Head of caudate nucleus (tissue), 42 donors: ENCODE measurements at regions not wholly inside any gene's neighbourhood (a gene's known extent, or its start where the extent isn't known, plus 50 kb on each side); places are given as distances from the start of the nearest gene placed in this dataset.

Experiments used
- DNase-seq, 42 donors: peaks; one replicate each; pipeline versions ENCODE4 v3.0.0 to v3.0.0-alpha.2; 2020 to 2021; ENCODE audit warnings: mixed read lengths in 7 of 42
- intact Hi-C: fragments of 100-400 bp; cut with DNase I; formaldehyde crosslinking; loops from one replicate; pipeline ENCODE4 v1.15.0; 2022

DNA sequence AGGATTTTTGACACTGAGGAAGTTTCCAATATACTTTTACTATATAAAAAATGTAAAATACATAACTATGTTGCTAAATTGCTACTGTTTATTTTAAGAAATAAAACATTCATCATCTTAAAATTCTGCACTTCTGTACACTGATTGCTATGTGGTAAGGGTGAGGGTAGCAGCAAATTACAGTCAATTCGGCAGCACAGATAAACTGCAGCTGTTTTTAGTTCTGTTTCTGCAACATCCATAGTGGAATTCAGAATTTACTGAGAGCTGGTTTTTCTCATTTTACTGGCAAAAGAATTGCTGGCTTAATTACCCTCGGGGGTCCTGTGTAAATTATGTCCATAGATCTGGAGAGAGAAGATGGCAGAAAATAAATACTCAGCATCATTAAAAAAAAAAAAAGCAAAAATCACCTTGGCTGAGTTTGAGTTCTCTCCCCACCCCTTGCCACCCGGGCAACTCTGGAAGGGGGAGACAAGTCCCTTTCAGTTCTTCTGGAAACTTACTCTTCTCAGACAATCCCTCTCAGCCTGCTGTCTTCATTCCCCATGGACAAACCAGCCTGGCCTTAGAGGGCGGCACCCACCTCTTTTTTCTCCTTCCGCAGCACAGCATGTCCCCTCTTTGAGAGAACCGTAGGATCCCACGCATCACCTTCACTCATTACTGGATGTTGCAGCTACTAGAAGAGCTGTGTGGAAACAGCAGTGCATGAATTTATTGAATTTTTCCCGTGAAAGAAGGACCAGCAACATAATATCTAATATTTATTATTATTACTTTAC is 501.1 kb upstream of the CELF2 start:
- intact Hi-C loops: no loop called here

DNA sequence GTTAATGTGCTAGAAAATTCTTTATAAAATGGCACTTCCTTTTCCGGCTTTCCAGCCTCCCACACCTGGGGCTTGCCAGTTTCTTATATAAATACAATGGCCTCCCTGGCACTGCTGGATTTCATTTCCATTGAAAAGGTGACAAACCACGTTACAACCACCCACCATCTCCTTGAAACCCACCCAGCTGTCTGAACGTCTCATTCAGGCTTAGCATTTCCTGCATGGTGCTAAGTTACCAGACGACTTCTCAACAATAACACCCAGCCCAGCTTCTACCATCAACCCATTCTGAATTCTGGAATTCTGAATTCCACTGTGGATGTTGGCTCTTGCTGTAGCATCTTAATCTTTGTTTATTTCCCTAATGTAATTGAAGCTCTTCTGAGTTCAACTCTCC is 499.8 kb upstream of the CELF2 start:
- intact Hi-C loops: no loop called here
- no peak for DNase-seq

More for the DNA sequence above, 501.1 kb upstream of the CELF2 start:
- peak in 20 of 42 donors; percentile 8 to 64 (median 24) for DNase-seq

DNA sequence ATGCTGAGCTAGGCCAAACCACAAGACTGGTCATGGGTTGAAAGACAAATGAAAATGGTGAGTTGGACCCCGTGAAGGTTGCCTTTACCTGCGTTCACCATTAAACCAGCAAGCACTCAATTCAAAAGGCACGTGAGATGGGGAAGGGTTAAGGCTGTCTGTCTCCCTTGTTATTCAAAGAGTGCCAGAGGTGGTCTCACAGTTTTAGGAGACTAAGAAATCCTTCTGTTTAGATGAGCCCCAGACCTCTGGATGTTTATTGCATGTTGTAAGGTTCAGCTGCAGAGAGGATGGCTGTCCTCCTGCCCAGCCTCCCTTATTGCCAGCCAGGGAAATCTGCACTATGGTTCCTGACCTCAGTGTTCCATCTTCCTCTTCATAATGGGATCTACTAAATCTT is 498.0 kb upstream of the CELF2 start:
- DNase-seq: no peak
- intact Hi-C loops: no loop called here

DNA sequence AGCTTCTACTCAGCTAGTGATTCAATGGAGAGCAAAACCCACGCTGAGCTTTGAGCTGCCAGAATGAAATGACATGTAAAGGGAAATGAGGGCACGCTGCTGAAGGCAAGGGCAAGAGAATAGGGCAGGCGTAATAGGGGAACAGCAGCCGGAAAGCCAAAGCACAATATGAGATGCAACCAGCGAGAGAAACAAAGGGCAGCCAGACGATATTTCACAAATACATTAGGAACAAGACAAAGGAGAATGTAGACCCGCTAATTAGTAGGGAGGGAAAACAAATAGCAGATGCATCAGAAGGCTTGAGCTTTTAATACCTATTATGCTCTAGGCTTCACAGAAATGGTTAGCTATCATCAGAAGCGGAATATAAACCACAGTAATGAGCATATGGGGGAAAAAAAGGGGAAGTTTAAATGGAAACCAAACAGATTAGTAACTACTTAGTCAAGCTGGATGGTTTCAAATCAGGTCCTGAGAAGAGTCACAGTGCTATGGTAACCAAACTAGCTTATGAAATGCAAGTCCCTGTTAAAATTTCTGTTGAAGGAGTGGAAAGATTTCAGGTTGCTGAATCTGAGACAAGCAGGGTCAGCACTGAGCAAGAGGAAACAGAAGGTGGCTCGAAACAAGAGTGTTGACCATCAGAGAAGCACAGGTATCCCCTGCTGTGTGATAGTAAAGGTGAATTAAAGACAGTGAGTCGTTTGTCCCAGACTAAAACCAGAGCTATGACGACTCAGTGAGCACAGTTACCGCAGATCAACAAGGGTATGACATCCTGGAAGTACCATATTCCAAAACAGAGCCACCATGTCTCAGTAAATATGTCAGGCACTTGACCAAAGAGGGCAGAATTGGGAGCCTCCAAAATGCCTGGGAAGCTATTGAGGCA is 496.9 kb upstream of the CELF2 start:
- intact Hi-C loops: no loop called here
- peak in 30 of 42 donors; percentile 18 to 84 (median 54) for DNase-seq

DNA sequence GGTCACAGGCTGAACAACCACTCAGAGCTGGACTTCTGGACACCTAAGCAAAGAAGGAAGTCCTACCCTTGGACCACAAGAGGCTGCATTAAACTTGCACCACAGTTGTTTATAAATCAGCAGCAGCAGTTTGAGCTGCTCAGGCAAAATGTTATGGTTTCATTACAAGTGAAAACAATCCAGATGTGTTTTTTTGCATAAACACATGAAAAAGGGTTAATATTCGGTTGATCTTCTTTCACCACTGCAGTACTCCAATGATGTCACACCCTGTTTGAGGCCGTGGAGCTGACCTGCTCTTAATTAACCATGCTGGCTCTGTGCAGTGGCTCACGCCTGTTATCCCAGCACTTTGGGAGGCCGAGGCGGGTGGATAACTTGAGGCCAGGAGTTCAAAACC is 490.8 kb upstream of the CELF2 start:
- DNase-seq: peak in 1 of 42 donors; percentile 19

DNA sequence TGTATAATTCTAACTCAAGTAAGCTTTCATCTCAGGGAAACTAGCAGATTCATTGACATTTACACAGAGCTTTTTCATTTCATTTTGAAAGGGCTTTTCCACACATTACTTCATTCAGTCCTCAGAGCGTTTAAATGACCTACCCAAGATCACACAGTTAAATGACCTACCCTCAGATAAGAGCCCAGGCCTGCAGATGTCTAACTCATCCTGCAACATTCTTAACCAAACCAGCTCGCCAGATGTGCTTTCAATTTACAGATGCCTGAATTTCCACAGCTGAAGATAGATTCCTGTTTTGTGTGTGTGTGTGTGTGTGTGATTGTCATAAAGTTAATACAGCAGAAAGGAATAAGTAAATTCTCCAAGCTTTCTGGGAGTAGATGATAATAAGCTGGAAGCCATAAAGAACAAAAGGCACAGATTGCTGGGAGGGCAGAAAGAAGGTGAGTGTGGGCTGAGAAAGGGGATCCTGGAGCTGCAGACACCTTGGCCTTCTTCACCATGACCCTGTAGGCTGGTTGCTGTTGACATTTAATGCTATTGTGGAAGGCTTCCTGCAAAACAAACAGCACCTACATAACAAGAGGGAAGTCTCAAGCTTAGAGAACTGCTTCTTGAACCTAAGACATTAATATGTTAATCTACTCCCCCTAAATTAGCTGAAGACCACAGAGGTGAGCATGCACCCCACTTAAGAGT is 489.7 kb upstream of the CELF2 start:
- DNase-seq: peak in 1 of 42 donors; percentile 15
- intact Hi-C loops: no loop called here

More for the DNA sequence above, 490.8 kb upstream of the CELF2 start:
- intact Hi-C loops: no loop called here

DNA sequence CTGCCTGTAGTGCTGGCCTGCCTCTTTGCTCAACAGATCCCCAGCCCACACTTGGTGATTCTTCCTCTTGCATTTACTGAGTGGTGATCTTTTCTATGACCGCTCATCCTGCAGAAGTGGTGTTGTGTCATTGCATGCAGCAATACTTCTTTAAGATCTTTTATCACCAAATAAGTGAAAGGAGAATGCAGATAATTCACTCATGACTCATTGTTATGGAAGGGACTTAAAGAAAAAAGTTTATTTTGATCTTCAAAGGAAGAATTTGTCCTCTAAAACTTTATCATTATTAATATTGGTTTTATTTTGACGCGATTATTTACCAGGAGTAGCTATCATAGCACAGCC is 489.1 kb upstream of the CELF2 start:
- intact Hi-C loops: no loop called here
- peak in 1 of 42 donors; percentile 12 for DNase-seq

DNA sequence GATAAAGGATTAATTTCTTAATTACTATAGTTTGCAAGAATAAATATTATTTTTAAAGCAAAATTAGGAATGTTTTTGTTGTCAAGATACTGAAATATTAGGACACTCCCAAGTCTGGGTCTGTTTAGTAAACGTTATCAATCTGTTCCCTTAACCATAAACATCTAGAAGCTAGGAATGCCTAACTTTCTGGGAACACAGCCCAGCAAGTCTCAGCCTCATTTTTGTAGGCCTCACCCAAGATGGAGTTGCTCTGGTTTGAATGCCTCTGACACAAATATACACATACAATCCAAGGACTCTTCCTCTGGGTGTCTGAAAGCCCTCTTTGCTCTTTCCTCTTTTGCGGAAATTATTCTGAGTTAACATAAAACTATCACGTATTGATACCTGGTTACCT is 487.4 kb upstream of the CELF2 start:
- no peak for DNase-seq
- intact Hi-C loops: no loop called here

DNA sequence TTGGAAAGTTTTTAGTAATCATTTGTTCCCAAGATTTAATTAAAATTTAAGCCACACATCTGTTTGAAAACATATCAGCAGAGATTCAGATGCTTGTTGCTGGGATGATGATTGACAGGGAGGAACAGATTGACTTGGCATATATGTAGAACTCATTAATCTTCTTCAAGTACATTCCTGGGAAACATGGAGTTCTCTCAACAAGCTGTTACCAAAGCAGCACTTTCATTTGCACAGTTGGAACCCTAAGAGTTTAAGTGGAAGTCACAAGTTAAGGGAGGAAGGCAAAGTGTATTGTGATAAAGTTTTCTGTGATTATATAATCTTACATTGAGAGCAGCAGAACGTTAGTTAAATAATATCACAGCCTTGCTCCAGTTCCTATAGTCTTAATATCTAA is 485.4 kb upstream of the CELF2 start:
- intact Hi-C loops: no loop called here
- DNase-seq: no peak

DNA sequence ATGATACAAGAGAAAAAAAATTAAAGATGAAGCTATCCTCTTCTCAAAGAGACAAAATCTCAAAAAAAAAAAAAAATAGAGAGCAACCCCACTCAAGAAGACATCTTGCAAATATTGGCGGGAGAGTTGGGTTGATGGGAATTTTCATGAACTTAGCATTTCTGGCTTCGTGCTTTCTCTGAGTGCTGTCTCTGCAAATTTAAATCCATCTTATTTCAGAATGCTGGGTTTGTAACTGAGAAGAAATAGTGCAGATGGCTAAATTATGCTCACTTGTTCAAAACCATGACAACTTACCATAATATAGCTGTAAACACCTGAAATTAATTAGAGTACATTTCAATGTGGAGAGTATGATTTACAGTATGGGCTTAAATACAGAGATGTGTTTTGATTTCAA is 484.8 kb upstream of the CELF2 start:
- DNase-seq: no peak
- intact Hi-C loops: no loop called here

DNA sequence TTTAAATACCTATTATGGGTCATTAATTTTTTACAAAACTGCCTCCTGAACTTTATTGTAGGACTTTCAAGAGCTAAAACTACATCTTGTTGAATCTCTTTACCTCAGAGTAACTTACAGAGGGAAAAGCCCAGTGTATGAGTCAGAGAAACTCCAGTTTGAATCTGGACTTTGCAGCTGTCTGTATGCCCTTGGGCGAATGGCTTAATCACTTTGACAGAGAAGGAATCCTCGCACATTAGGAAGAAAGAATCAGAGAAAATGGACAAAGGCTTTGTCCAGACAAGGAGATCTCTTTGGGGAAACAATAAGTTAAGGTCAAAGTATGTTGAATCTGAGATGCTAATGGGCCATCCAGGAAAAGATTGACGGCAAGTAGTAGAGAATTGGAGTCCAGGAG is 484.2 kb upstream of the CELF2 start:
- no peak for DNase-seq

DNA sequence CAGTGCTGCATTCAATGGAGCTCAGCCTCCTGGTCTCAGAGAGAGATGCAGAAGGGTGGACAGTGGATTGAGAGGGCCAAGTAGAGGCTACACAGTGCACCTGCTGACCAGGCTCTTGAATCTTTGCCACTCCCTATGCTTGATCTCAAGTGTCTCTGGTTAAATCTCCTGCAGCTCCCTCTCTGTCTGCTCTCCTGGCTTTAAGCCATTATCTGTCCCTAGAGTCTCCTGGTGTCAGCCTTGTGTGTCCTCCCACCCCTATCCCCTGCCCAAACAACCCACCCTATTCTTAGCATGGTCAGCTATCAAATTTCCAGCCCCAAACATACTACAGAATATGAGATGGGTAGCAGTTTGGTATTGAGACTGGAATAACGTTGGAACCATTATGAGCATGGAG is 479.3 kb upstream of the CELF2 start:
- intact Hi-C loops: no loop called here
- no peak for DNase-seq

More for the DNA sequence above, 484.2 kb upstream of the CELF2 start:
- intact Hi-C loops: no loop called here

DNA sequence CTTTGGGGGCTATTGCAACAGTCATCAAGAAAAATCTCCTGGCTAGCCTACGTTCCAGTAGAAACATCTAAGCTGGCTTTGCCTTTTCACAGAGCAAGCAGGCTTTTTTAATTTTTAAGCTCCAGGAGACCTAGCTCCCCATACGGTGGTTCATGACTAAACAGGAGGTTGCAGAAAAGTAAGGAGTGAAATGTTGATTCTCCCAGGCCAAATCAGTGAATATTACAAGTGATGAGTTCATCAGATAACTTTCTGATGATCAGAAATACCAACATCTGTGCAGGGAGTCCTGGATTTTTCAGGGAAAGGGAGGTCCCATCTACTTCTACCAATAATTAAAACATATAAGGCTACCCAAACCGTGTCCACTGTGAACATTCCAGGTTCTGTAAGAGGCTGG is 477.3 kb upstream of the CELF2 start:
- intact Hi-C loops: no loop called here

DNA sequence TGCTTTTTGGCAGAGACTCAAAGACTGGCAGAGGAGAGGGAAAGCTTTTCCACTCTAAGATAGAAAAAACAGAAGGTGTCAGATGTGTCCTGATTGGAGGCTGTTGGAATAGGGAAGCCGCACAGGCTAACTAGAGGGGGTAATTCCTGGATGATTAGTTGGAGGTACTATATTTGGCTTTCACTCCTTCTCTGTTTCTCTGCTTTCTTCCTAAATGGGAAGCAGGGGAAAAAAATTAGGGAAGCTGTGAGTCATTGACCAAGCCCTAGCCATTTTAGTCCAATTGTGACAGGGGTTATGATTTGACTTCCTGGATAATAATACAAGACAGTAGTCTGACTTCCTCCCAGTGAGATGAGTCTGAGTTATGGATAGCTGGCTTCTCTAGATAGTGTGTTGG is 475.2 kb upstream of the CELF2 start:
- intact Hi-C loops: no loop called here
- DNase-seq: peak in 4 of 42 donors; percentile 18 to 34 (median 28)

More for the DNA sequence above, 477.3 kb upstream of the CELF2 start:
- DNase-seq: no peak

DNA sequence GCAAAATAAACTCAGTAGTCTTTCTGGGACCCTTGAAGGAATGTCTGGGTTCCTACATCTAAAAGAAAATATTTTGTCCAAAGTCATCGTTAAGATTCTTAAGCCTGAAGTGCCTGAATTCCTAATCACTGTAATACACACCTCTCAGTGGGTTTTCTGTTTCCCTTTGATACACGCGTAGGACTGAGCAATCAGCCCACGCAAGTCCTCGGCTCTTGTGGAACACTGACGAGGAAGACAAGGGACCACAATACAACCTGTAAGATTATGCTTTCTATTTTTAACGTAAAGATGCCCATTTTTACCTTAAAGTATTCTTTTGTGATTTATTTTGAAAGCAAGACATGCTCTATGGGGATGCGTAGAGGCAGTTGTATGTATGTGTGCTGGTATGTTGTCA is 472.8 kb upstream of the CELF2 start:
- intact Hi-C loops: no loop called here
- DNase-seq: peak in 21 of 42 donors; percentile 9 to 69 (median 34)

DNA sequence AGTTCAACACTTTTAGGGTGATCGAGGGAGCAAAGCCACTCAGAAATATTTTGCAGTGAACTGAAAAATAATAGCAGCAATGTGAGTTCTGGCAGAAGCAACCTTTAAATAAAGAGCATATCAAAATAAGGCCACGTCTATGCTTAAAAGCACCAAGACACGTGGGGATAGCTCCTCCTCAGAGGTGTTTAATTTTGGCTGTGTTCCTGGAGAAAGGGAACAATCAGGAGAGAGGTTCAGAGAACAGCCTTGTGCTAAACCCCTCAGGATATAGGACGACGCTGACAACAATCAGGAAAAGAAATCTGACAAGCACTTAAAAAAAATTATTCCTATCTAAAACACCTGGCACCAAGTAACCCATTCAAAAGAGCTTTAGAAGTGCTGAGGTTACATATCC is 471.9 kb upstream of the CELF2 start:
- DNase-seq: peak in 19 of 42 donors; percentile 17 to 75 (median 39)
- intact Hi-C loops: no loop called here

DNA sequence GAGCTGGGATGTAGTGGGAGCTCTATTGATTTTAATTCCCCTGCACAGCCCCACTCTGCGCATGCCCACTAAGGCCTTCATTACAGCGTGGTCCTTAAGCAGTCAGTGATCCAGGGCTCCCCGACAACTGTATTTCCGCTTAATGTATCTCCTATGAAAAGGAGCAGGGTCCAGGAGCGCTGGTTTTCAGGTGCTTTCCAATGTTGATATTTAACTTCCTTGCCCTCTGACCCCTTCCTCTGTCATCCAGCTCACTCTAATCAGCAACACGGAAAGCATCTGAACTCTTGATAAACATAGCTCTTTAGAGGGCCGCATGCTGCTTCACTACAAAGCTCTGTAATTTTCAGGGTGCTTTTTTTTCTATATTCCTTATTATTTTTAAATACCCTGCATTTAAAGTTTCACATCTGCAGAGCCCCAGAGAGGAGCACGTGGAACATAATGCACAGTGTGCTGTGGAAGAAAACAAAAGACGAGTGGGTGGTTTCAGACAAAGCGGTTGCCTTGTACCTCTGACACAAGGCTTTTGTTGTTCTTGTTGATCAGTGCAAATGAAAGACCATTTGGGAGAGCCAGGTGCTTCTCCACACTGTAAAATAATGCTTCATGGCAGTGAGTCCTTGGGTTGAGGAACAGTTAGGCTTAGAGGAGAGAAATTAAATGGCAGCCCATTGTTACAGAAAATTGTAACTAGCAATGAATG is 465.9 kb upstream of the CELF2 start:
- intact Hi-C loops: no loop called here
- DNase-seq: peak in 1 of 42 donors; percentile 20

DNA sequence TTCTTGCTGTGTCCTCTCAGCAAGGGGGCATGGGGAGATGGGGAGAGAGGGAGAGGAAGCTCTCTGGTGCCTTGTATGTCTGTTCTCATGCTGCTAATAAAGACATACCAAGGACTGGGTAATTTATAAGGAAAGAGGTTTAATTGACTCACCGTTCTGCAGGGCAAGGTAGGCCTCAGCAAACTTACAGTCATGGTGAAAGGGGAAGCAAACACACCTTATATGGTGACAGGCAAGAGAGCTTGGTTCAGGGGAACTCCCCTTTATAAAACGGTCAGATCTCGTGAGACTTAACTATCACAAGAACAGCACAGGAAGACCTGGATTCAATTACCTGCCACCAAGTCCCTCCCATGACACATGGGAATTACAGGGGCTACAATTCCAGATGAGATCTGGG is 464.7 kb upstream of the CELF2 start:
- intact Hi-C loops: no loop called here

More for the DNA sequence above, 464.7 kb upstream of the CELF2 start:
- no peak for DNase-seq
